K562 (cell line): ENCODE measurements at regions not wholly inside any gene's neighbourhood (a gene's known extent, or its start where the extent isn't known, plus 50 kb on each side); places are given as distances from the start of the nearest gene placed in this dataset.

Source experiments
- GTF2A2 ChIP-seq: IDR thresholded peaks from 2 replicates; pipeline ENCODE4 v1.6.1; 2016; ENCODE audit warnings: mild to moderate bottlenecking, missing genetic modification characterization, missing compliant biosample characterization
- KAT2B ChIP-seq: IDR thresholded peaks from one replicate; pipeline ENCODE4 v1.6.1; 2012; ENCODE audit warnings: low read depth, mild to moderate bottlenecking, control low read depth, inconsistent platforms, low read length, moderate library complexity
- NFE2L1 ChIP-seq: fragments of 450-650 bp; IDR thresholded peaks from 2 replicates; pipeline ENCODE4 v1.6.1; 2016; ENCODE audit warnings: missing genetic modification characterization, low read depth, mild to moderate bottlenecking, missing compliant biosample characterization, moderate library complexity, borderline replicate concordance
- ZNF77 ChIP-seq: fragments of 250-450 bp; sonication (Bioruptor Pico); IDR thresholded peaks from 2 replicates; pipeline ENCODE4 v1.5.0; 2020
- ZNF780A ChIP-seq: fragments of 250-450 bp; sonication (Bioruptor Pico); IDR thresholded peaks from 2 replicates; pipeline ENCODE4 v1.5.0; 2021; ENCODE audit warnings: mild to moderate bottlenecking
- ZZZ3 ChIP-seq: fragments of 450-650 bp; IDR thresholded peaks from 2 replicates; pipeline ENCODE4 v1.6.1; 2016; ENCODE audit warnings: antibody characterized with exemption, mild to moderate bottlenecking, moderate library complexity
- TF ChIP-seq, protein P1 (sequence below): sonication (generic); formaldehyde crosslinking; IDR thresholded peaks from 2 replicates; pipeline ENCODE4 v1.4.0; 2020; ENCODE audit warnings: mild to moderate bottlenecking, missing genetic modification reagents

DNA sequence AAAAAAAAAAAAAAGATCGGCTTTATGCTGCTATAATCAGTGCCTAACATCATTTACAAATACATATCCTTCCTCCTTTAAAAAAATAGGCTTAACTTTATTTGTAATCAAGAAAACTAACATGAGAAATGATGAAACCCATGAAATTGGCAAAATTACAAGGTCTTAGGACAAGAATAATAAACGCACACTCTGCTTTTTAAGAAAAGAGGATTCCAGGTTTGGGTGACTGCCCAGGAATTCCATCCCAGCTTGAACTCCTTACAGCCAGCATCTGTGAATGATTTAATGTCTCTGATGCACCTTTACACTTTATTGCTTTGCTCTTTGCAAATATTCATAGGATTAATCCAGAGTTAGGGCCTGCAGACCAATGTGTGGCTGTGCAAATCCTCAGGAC, 196.0 kb downstream of the CBLN1 start:
- TF ChIP-seq, protein P1, sequence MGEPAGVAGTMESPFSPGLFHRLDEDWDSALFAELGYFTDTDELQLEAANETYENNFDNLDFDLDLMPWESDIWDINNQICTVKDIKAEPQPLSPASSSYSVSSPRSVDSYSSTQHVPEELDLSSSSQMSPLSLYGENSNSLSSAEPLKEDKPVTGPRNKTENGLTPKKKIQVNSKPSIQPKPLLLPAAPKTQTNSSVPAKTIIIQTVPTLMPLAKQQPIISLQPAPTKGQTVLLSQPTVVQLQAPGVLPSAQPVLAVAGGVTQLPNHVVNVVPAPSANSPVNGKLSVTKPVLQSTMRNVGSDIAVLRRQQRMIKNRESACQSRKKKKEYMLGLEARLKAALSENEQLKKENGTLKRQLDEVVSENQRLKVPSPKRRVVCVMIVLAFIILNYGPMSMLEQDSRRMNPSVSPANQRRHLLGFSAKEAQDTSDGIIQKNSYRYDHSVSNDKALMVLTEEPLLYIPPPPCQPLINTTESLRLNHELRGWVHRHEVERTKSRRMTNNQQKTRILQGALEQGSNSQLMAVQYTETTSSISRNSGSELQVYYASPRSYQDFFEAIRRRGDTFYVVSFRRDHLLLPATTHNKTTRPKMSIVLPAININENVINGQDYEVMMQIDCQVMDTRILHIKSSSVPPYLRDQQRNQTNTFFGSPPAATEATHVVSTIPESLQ (CRISPR knock-in tag): no peak
- TF ChIP-seq NFE2L1 (no peak), ZNF77 (CRISPR knock-in tag) (no peak), ZNF780A (no peak), KAT2B (no peak), ZZZ3 (no peak), GTF2A2 (tag) (no peak)
